Neutrophil (primary cell): ENCODE measurements at regions not wholly inside any gene's neighbourhood (a gene's known extent, or its start where the extent isn't known, plus 50 kb on each side); places are given as distances from the start of the nearest gene placed in this dataset.

Experiments used
- H3K27ac ChIP-seq: fragments of 200-600 bp; sonication (generic); 2 replicates; pipeline ENCODE4 v1.5.1; 2016; ENCODE audit warnings: mild to moderate bottlenecking, moderate library complexity
- H3K27me3 ChIP-seq: fragments of 200-600 bp; sonication (generic); 2 replicates; pipeline ENCODE4 v1.6.0; 2016; ENCODE audit warnings: mild to moderate bottlenecking
- H3K36me3 ChIP-seq: fragments of 200-600 bp; sonication (generic); 2 replicates; pipeline ENCODE4 v1.5.1; 2017
- H3K4me1 ChIP-seq, 2 experiments: fragments of 200-600 bp in 1 of 2; sonication (generic) in 1 of 2; 1 replicate in 1 of 2; 2 replicates in 1 of 2; pipeline versions ENCODE4 v1.5.1 to v1.6.1; 2013 to 2016; ENCODE audit warnings: low read depth in 1 of 2, low read length in 1 of 2, mild to moderate bottlenecking in 1 of 2, moderate library complexity in 1 of 2; ENCODE audit not compliant: control insufficient read depth in 1 of 2, insufficient read depth in 1 of 2
- H3K4me3 ChIP-seq, 2 experiments: fragments of 200-600 bp in 1 of 2; sonication (generic) in 1 of 2; 1 replicate in 1 of 2; 2 replicates in 1 of 2; pipeline ENCODE4 v1.5.1; 2013 to 2016; ENCODE audit warnings: low read depth in 1 of 2, low read length in 1 of 2, mild to moderate bottlenecking in 1 of 2, moderate library complexity in 1 of 2
- H3K9me3 ChIP-seq: fragments of 200-600 bp; sonication (generic); 2 replicates; pipeline ENCODE4 v1.5.1; 2016
- CTCF ChIP-seq: fragments of 200-600 bp; sonication (generic); IDR thresholded peaks from 2 replicates; pipeline ENCODE4 v1.5.1; 2016; ENCODE audit warnings: antibody characterized with exemption

- H3K4me1 ChIP-seq = peaks cover 2 to 5% of the 10 kb centered on the region in 2 experiments
- H3K27me3 ChIP-seq = no peaks in the 10 kb centered on the region
- H3K27ac ChIP-seq = no peak overlapping the region
- no peak for TF ChIP-seq CTCF
- H3K36me3 ChIP-seq = no peaks in the 10 kb centered on the region
- no peak overlapping the region for H3K4me3 ChIP-seq
- no peaks in the 10 kb centered on the region for H3K9me3 ChIP-seq
Measured at GRCh38 chr5:87121304-87122150, 146.2 kb upstream of the RASA1 start.

- no peaks in the 10 kb centered on the region for H3K9me3 ChIP-seq
- TF ChIP-seq CTCF = no peak
- H3K36me3 ChIP-seq = no peaks in the 10 kb centered on the region
- H3K27ac ChIP-seq = no peak overlapping the region
- no peaks in the 10 kb centered on the region for H3K27me3 ChIP-seq
- no peak overlapping the region for H3K4me3 ChIP-seq
- H3K4me1 ChIP-seq = peaks cover 2 to 5% of the 10 kb centered on the region in 2 experiments
Measured at GRCh38 chr5:87122151-87122977, 145.3 kb upstream of the RASA1 start.

- no peaks in the 10 kb centered on the region for H3K36me3 ChIP-seq
- H3K27me3 ChIP-seq = no peaks in the 10 kb centered on the region
- no peaks in the 10 kb centered on the region for H3K9me3 ChIP-seq
- no peak overlapping the region for H3K4me3 ChIP-seq
- TF ChIP-seq CTCF = no peak
- no peak overlapping the region for H3K27ac ChIP-seq
- peaks cover 2 to 5% of the 10 kb centered on the region in 2 experiments for H3K4me1 ChIP-seq
Measured at GRCh38 chr5:87125766-87126165, 141.9 kb upstream of the RASA1 start.

- no peaks in the 10 kb centered on the region for H3K9me3 ChIP-seq
- no peaks in the 10 kb centered on the region for H3K4me1 ChIP-seq
- no peaks in the 10 kb centered on the region for H3K27me3 ChIP-seq
- H3K27ac ChIP-seq = no peak overlapping the region
- H3K4me3 ChIP-seq = no peak overlapping the region
- no peak for TF ChIP-seq CTCF
- H3K36me3 ChIP-seq = no peaks in the 10 kb centered on the region
Measured at GRCh38 chr5:87126869-87127268, 140.8 kb upstream of the RASA1 start.

GRCh38 chr5:87127426-87127825 lies 140.3 kb upstream of the RASA1 start:
- Histone ChIP-seq H3K4me1 (no peaks in the 10 kb centered on the region), H3K27ac (no peak overlapping the region), H3K36me3 (no peaks in the 10 kb centered on the region), H3K27me3 (no peaks in the 10 kb centered on the region), H3K9me3 (no peaks in the 10 kb centered on the region), H3K4me3 (no peak overlapping the region)
- no peak for TF ChIP-seq CTCF
